Islet precursor cell (in vitro differentiated cells): ENCODE measurements at regions not wholly inside any gene's neighbourhood (a gene's known extent, or its start where the extent isn't known, plus 50 kb on each side); places are given as distances from the start of the nearest gene placed in this dataset.
A peak's percentile ranks its signal among the peaks of the same experiment; 100 is the strongest.
"Not testable (repeated sequence)": the region's sequence is repeated elsewhere in the genome, so short reads cannot be mapped to it uniquely, and the experiment has no call there.

Experiments
- DNase-seq: peaks from one replicate; pipeline ENCODE4 v3.0.0-alpha.2; 2018

DNA sequence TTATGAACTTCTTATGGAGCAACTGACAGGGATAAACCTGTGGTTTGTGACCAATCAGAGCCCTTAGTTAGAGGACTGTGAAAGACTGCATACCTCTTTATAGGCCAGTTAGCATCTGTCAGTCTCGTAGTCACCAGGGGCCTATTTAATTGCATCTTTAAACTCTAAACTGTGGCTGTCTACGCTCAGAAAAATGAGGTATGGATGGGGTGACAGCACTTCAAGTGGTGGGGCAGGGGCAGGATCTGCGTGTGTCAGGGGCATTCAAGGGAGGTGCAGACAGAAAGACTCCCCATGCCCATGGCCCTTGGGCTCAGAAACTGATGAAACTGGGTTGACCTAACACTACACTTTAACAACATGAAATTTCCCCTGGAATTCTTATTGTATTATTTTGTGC is 132.6 kb upstream of the TBCA start:
- no peak for DNase-seq

DNA sequence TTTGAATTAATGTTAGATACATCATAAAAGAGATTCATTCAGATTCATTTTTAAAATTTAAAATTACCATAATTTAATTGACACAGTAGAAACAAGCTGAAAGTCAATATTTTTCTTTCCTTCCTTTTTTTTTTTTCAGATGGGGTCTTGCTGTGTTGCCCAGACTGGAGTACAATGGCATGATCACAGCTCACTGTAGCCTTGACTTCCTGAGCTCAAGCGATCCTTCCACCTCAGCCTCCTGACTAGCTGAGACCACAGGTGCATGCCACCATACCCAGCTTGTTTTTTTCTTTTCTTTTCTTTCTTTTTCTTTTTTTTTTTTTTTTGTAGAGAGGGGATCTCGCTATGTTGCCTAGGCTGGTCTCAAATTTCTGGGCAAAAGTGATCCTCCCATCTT is 131.6 kb upstream of the TBCA start:
- DNase-seq: no peak

- no peak for DNase-seq
Measured at GRCh38 chr5:77906806-77907205, 130.7 kb upstream of the TBCA start.

- no peak for DNase-seq
Measured at GRCh38 chr5:77904362-77904761, 128.2 kb upstream of the TBCA start.

DNA sequence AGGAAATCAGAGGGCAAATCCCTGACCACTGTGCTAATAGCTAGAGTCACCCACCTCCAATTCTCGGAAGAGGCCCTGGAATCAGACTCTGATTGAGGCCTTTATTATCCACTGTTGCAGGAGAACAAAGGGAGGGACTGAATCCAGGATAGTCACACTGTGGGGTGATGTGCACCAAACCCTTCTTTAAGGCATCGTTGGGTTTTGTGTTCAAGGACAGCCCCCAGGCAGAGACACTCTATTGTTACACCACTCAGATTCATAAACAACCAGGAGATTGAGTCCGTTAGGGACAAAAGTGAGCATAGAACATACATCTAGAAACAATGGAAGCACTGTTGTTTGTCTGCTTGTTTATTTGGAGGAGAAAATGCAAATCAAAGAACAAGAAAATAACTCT is 124.6 kb upstream of the TBCA start:
- no peak for DNase-seq

GRCh38 chr5:77898385-77898784 is 122.2 kb upstream of the TBCA start:
- DNase-seq: no peak

GRCh38 chr5:77896338-77896737 is 120.2 kb upstream of the TBCA start:
- DNase-seq: no peak

DNA sequence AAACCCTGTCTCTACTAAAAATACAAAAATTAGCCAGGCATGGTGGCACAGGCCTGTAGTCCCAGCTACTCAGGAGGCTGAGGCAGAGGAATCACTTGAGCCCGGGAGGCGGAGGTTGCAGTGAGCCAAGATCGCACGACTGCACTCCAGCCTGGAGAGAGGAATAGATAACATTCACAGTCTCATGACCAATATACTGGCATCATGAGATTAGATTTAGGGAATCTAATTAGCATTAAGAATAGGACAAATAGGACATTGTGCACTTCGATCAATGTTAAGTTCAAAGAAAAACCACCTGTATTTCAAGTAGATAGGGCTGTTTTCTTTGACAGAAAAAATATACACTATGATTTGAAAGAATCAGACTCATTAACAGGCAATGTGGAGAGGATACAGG is 118.0 kb upstream of the TBCA start:
- not testable (repeated sequence) for DNase-seq

- DNase-seq: peak; percentile 93
Measured at GRCh38 chr5:77893225-77893860, 117.2 kb upstream of the TBCA start.

DNA sequence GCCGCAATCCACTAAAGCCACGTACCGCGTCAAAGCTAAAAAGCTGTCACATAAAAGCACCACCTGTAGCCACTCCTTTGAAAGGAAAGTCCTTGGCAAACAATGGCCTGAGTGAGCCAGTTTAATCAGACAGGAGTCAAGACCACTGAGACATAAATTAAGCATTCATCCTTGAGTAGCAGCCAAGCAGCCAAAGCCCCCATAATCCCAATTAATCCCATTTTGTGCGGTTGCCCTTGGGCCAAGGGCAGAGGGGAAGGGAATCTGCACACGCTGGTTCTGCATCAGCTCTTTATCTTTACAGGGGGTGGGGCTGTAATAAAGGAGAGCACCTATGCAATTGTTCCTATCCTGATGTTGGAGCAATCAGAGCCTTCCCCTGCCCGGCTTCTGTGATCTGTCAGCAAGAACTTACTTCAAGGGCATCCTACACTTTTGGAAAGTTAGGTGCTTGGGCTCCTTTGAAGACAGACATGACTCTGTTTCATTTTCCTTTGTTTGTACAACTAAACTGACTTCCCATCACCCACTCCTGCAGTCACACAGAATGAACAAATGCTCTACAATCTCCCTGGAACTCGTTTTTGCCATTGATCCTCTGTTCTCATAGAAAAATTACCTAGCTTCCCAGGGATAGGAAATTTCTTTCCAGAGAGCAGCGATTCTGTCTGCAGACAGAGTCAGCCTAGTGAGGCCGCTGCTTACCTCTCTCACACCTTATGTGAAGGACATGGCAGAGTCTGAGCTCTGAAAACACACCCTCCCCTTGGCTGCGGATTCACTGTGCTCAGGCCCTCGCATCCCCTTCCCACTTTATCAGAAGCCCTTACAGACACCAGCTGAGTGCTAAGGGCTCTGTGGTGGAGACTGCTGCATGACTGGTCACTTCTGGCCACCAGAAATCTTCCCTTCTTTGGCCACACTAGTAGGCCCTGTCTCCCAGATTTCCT is 116.2 kb upstream of the TBCA start:
- DNase-seq: no peak

DNA sequence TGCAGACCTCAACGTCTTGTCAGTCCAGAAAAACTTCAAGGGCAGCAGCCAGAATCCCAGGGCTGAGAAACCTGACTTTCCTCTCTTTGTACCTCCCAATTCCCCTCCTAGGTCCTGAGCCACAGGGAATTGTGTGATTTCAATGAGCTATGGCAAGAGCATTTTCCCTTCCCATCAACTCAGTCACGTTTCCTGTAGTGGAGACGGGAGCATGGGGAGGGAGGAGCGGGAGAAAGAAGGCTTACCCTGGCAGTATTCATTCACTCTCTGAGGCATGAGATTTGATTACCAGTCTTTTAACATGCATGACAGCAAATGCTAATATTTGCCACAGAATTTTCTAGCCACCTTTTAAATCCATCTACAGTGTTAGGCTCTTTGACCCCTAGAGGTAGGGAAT is 109.4 kb upstream of the TBCA start:
- DNase-seq: no peak

DNA sequence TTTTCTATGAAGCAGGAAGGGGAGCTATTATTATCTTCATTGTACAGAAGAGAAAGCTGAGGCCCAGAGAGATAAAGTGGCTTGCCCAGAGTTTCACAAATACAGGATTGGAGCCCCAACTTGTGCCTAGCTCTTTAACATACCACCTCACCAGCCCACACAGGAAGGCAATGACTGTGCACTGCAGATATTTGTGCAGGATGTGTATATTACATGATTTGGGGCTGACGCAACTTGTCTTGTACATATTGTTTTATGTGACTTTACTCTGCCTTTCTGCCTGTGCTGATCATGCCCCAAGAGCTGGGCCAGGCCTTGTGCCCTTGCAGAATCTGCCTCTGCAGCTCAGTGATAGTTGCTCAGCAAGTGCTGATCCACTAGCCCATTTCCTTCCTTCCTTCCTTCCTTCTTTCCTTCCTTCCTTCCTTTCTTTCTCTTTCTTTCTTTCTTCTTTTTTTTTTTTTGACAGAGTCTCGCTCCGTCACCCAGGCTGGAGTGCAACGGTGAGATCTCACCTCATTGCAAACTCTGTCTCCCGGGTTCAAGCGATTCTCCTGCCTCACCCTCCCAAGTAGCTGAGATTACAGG is 106.6 kb upstream of the TBCA start:
- peak; percentile 25 for DNase-seq

- peak; percentile 32 for DNase-seq
Measured at GRCh38 chr5:77881528-77881927, 105.4 kb upstream of the TBCA start.

DNA sequence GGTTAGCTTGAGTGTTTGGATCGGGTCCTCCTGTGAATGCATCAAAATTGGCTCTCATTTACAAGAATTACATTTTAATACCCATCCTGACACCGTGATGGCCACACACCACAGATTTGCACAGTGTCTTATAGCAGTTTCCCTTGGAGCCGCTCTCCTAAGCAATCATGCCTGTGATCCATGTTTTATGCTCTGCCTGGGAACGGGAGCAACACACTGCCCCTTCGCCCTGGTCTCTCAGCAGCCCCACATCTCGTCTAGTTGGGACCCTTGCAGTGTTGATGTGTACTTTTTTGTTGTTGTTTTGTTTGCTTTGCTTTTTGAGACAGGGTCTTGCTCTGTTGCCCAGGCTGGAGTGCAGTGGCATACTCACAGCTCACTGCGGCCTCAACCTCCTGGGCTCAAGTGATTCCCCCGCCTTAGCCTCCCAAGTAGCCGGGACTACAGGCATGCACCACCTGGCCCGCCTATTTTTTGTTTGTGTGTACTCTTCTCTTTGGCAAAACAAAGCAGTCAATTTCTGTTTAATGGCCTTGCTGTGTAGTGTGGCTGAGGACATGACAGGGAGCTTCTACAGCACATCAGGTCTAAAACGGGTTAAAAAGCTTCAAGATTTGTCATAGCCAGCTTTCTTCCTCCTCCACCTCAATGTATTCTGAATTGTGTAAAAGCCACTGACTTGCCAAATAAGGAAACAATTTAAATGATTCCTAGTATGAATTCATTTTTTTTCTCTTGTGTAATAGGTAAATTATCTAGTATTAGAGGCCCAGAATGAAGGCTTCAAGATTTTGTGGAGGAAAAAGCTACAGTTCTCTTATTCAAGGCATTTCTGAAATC is 101.6 kb upstream of the TBCA start:
- DNase-seq: no peak

DNA sequence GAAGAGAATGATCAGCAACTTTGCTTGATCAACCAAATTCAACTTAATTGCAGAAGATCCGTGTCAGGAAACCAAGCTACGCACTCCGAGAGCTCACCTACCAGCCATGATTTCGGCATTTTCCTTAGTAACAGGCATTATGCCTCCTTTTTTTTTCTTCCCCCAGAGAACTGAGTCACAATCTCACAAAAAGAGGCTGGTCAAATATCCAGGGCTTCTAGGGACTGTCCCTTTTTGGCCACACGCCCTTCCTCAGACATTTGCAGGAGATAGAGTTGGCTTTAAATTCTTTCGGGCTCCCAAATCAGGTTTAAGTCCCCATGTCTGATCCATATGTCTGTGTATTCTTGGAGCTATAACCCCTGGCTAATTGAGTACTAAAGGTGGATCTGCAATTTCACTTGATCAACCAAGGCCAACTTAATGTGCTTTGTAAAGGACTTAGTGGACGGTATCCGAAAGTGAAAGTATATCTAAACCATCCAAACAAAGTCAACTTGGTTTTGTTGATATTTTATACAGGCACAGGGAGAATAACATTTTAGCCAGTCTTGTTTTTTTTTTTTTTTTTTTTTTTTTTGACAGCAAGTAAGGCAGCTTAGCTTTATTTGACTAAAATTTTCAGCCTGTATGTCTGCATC is 100.8 kb upstream of the TBCA start:
- DNase-seq: no peak

DNA sequence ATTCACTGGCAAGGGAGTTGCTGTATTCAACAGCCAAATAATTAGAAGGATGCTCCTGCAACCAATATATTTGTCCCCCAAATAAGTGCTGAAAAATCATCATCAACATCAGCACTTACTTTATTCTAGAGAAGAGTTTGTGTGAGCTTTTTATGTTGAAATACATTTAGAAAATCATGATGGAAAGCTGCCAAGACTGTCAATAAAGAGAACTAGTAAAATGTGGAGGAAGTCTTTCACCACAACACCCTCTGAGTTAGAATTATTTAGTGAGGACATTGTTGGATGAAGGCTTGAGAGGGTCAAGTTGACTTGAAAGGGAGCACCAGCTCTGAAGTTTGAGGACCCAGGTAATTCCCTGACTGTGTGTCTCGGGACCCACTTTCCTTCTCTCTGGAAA is 100.2 kb upstream of the TBCA start:
- no peak for DNase-seq

GRCh38 chr5:77874691-77875090 is 98.6 kb upstream of the TBCA start:
- DNase-seq: no peak

DNA sequence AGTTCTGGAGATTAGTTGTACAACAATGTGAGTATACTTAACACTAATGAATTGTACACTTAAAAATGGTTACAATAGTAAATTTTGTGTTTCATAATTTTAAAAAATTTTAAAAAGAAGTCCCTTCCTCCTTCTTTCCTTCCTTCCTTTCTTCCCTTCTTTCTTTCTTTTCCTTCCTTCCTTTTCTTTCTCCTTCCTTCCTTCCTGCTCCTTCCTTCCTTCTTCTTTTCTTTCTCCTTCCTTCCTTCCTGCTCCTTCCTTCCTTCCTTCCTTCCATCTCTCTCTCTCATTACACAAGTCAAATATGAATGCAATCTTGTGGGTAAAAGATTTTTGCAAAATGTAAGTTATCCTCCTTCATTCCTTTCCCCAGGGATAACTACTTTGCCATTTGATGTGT is 97.1 kb upstream of the TBCA start:
- no peak for DNase-seq

DNA sequence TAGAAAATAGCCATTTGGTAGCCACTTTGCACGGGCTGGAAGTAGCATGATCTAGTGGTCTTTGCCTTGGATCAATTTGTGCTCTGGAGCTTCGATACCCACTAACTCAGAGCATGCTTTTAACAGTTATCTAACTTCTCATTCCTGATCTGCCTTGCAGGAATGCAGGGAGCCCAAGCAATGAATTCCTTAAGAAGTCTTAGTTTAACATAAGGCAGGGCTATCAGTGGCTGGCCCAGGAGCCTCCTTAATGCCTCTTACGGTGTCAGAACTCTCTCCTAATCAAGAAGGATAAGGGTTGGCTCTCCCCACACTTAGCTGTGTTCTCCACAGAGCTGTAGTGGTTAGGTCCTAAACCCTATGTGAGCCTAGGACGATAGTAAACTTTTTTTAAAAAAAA is 95.8 kb upstream of the TBCA start:
- DNase-seq: no peak

DNA sequence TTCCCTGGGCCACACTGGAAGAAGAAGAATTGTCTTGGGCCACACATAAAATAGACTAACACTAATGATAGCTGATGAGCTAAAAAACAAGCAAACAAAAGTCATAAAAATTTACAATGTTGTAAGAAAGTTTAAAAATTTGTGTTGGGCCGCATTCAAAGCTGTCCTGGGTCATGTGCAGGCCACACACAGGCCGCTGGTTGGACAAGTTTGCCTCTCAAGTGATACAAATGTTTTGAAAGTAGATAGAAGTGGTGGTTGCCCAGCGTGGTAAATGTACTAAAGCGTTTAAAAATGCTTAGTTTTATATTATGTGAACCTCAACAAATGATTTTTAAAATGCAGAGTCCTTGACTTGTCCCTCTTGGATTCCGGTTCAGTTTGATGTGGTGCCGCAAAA is 94.9 kb upstream of the TBCA start:
- no peak for DNase-seq

- no peak for DNase-seq
Measured at GRCh38 chr5:77869116-77869798, 93.1 kb upstream of the TBCA start.

DNA sequence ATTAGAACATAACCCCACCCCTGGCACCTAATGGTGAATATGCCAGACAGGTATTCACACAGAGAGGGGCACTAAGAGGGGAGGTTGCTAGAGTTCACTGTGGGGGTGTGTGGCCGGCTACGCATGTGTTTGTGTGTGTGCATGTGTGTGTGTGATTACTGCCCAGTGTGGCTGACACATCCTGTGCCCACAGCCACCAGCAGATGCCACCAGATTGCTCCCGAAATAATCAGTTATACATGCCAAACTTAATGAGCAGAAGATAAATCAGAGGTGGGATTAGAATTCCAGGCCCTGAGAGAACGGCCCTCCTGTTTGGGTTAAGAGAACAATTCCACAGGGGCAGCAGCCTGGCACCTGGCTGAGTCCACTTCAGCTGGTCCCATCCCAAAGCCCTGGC is 91.8 kb upstream of the TBCA start:
- DNase-seq: no peak
